Liver (tissue), 8 donors: ENCODE measurements at regions not wholly inside any gene's neighbourhood (a gene's known extent, or its start where the extent isn't known, plus 50 kb on each side); places are given as distances from the start of the nearest gene placed in this dataset.
A peak's percentile ranks its signal among the peaks of the same experiment; 100 is the strongest.

Experiments used
- DNase-seq: peaks from one replicate; pipeline ENCODE4 v3.0.0-alpha.2; 2017; ENCODE audit warnings: low spot score
- H3K27ac ChIP-seq, 2 donors: one replicate each; pipeline ENCODE4 v1.7.0; 2013; ENCODE audit warnings: inconsistent platforms in 2 of 2, low read length in 2 of 2, control low read depth in 1 of 2, low read depth in 1 of 2, mild to moderate bottlenecking in 1 of 2
- H3K27me3 ChIP-seq, 4 donors: one replicate each; pipeline versions ENCODE4 v1.6.1 to v1.7.0; 2013; ENCODE audit warnings: low read length in 3 of 4, inconsistent platforms in 1 of 4, mild to moderate bottlenecking in 1 of 4, moderate library complexity in 1 of 4; ENCODE audit not compliant: control insufficient read depth in 4 of 4, insufficient read depth in 4 of 4
- H3K36me3 ChIP-seq, 4 donors: one replicate each; pipeline versions ENCODE4 v1.6.1 to v1.7.0; 2013; ENCODE audit warnings: low read length in 3 of 4, mild to moderate bottlenecking in 3 of 4, low read depth in 1 of 4, moderate library complexity in 1 of 4; ENCODE audit not compliant: control insufficient read depth in 4 of 4, insufficient read depth in 3 of 4
- H3K4me1 ChIP-seq, 4 donors: one replicate each; pipeline versions ENCODE4 v1.6.1 to v1.7.0; 2013; ENCODE audit warnings: low read length in 3 of 4, mild to moderate bottlenecking in 3 of 4, moderate library complexity in 1 of 4; ENCODE audit not compliant: control insufficient read depth in 4 of 4, insufficient read depth in 4 of 4
- H3K4me3 ChIP-seq, 3 donors: one replicate each; pipeline versions ENCODE4 v1.6.1 to v1.7.0; 2013; ENCODE audit warnings: low read length in 3 of 3, control low read depth in 1 of 3, low read depth in 1 of 3, mild to moderate bottlenecking in 1 of 3
- H3K9ac ChIP-seq, 2 donors: one replicate each; pipeline ENCODE4 v1.7.0; 2013; ENCODE audit warnings: low read length in 2 of 2, mild to moderate bottlenecking in 2 of 2, moderate library complexity in 2 of 2, control low read depth in 1 of 2, low read depth in 1 of 2
- H3K9me3 ChIP-seq, 4 donors: one replicate each; pipeline versions ENCODE4 v1.6.1 to v1.7.0; 2013; ENCODE audit warnings: low read length in 3 of 4; ENCODE audit not compliant: control insufficient read depth in 4 of 4
- CTCF ChIP-seq: fragments of 150-350 bp; IDR thresholded peaks from 2 replicates; pipeline ENCODE4 v1.5.1; 2017; ENCODE audit warnings: improper control_type of control experiment, low read depth, low read length; ENCODE audit not compliant: missing input control
- HNF4A ChIP-seq, 2 donors: conservative IDR thresholded peaks; 2 replicates each; pipeline ENCODE4 v1.6.1; 2016; ENCODE audit warnings: antibody characterized with exemption in 2 of 2, mild to moderate bottlenecking in 2 of 2
- HNF4G ChIP-seq: IDR thresholded peaks from 2 replicates; pipeline ENCODE4 v1.6.1; 2016; ENCODE audit warnings: antibody characterized with exemption
- JUND ChIP-seq, 2 donors: IDR thresholded peaks; 2 replicates each; pipeline ENCODE4 v1.6.1; 2016; ENCODE audit warnings: antibody characterized with exemption in 2 of 2
- NR2F2 ChIP-seq: IDR thresholded peaks from 2 replicates; pipeline ENCODE4 v1.6.1; 2016; ENCODE audit warnings: antibody characterized with exemption
- RXRA ChIP-seq, 2 donors: IDR thresholded peaks; 2 replicates each; pipeline ENCODE4 v1.6.1; 2017 to 2018; ENCODE audit warnings: antibody characterized with exemption in 2 of 2, mild to moderate bottlenecking in 1 of 2
- SP1 ChIP-seq: IDR thresholded peaks from 2 replicates; pipeline ENCODE4 v1.6.1; 2018; ENCODE audit warnings: antibody characterized with exemption, mild to moderate bottlenecking
- TAF1 ChIP-seq: conservative IDR thresholded peaks from 2 replicates; pipeline ENCODE4 v1.6.1; 2016; ENCODE audit warnings: antibody characterized with exemption, mild to moderate bottlenecking
- YY1 ChIP-seq: IDR thresholded peaks from 2 replicates; pipeline ENCODE4 v1.6.1; 2016; ENCODE audit warnings: antibody characterized with exemption, mild to moderate bottlenecking
- WGBS: extraction: QIAGEN DNeasy Blood & Tissue Kit; methylation state at CpG from one replicate; pipeline ENCODE4 v1.1.7; 2013; 5-methylcytosine and 5-hydroxymethylcytosine counted together
- donor health status: healthy.
- donor health status: healthy.
- donor health status: healthy.
- donor health status: healthy.
- donor health status: healthy.

- no peak for DNase-seq
- Histone ChIP-seq H3K4me3 (no peak overlapping the region), H3K9me3 (no peaks in the 10 kb centered on the region), H3K27me3 (no peaks in the 10 kb centered on the region), H3K9ac (no peak overlapping the region), H3K4me1 (peaks cover 0 to 2% (median 0%) of the 10 kb centered on the region in 4 donors), H3K27ac (no peak overlapping the region), H3K36me3 (no peaks in the 10 kb centered on the region)
- WGBS = 95% methylated on average over 1 of the region's 1 CpG
- TF ChIP-seq NR2F2 (no peak), CTCF (no peak), JUND (IDR thresholded peaks at IDR 0.05) (no peak), HNF4G (no peak), RXRA (IDR thresholded peaks at IDR 0.05) (no peak)
Measured at GRCh38 chr6:47169785-47170616, 127.9 kb upstream of the ADGRF1 start.

- Histone ChIP-seq H3K36me3 (no peaks in the 10 kb centered on the region), H3K9ac (no peak overlapping the region), H3K27me3 (no peaks in the 10 kb centered on the region), H3K4me1 (peaks cover 0 to 2% (median 0%) of the 10 kb centered on the region in 4 donors), H3K4me3 (no peak overlapping the region), H3K27ac (no peak overlapping the region), H3K9me3 (no peaks in the 10 kb centered on the region)
- TF ChIP-seq RXRA (IDR thresholded peaks at IDR 0.05) = no peak
- WGBS = 77% methylated on average over 2 of the region's 2 CpGs
- no peak for DNase-seq
Measured at GRCh38 chr6:47168180-47168579, 126.0 kb upstream of the ADGRF1 start.

DNA sequence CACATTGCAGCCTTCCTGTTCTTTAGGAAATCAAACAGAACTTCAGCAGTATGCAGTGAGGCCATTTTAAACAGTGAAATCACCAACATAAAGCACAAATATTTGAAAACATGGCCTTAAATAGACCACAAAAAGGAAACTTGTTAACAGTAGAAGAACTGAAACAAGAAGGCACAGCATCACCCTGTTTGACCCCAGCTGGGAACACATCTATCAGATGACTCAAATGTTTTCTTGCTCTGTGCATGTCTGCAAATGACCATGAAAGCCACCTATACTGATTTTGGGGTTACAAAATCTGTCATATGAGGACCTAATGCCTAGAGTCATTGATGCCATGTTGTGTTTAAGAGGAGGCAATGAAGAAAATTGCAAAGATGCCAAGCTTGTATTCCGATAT, 123.8 kb upstream of the ADGRF1 start:
- Histone ChIP-seq H3K9ac (no peak overlapping the region), H3K4me1 (peaks cover 0 to 2% (median 0%) of the 10 kb centered on the region in 4 donors), H3K4me3 (no peak overlapping the region), H3K27me3 (no peaks in the 10 kb centered on the region), H3K9me3 (no peaks in the 10 kb centered on the region), H3K27ac (no peak overlapping the region), H3K36me3 (no peaks in the 10 kb centered on the region)
- TF ChIP-seq RXRA (IDR thresholded peaks at IDR 0.05) (peak in 1 of 2 donors; percentile 13), NR2F2 (no peak)
- DNase-seq = no peak
- 92% methylated on average over 1 of the region's 1 CpG for WGBS

DNA sequence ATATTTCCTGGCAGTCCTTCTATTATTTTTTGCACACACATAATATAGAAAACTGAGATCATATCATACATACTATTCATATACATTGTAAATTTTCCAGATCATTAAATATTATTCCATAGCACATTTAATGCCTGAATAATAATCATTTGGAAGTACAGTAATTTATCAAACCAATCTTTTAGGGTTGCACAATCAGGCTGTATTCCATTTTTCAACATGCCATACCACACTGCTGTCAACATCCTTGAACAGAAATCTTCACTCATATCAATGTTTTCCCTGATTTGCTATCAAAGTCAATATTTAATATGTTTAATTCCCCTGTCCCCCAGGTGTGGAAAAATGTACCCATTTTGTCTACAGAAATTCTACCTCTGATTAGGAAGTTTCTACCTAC, 122.7 kb upstream of the ADGRF1 start:
- no peak for DNase-seq
- TF ChIP-seq YY1 (no peak), SP1 (no peak), TAF1 (no peak), HNF4A (conservative IDR thresholded peaks at IDR 0.05) (no peak)

More for the DNA sequence above, 122.7 kb upstream of the ADGRF1 start:
- Histone ChIP-seq H3K4me3 (no peak overlapping the region), H3K9me3 (no peaks in the 10 kb centered on the region), H3K27me3 (no peaks in the 10 kb centered on the region), H3K9ac (no peak overlapping the region), H3K36me3 (no peaks in the 10 kb centered on the region), H3K27ac (no peak overlapping the region), H3K4me1 (peaks cover 0 to 2% (median 0%) of the 10 kb centered on the region in 4 donors)
